Breast epithelium (tissue), 4 donors: ENCODE measurements at regions not wholly inside any gene's neighbourhood (a gene's known extent, or its start where the extent isn't known, plus 50 kb on each side); places are given as distances from the start of the nearest gene placed in this dataset.

Source experiments
- DNase-seq, 2 donors: peaks; one replicate each; pipeline ENCODE4 v3.0.0-alpha.2; 2019; ENCODE audit warnings: low spot score in 2 of 2
- H3K27ac ChIP-seq, 2 donors: fragments of 200-600 bp; sonication (generic) in 1 of 2; one replicate each; pipeline ENCODE4 v1.5.1; 2016 to 2019; ENCODE audit warnings: mild to moderate bottlenecking in 1 of 2
- H3K27me3 ChIP-seq, 2 donors: fragments of 200-600 bp; sonication (generic) in 1 of 2; one replicate each; pipeline versions ENCODE4 v1.5.1 to v1.6.0; 2017 to 2019; ENCODE audit warnings: control low read depth in 1 of 2, mild to moderate bottlenecking in 1 of 2
- H3K36me3 ChIP-seq: fragments of 200-600 bp; one replicate; pipeline ENCODE4 v1.5.1; 2019
- H3K4me1 ChIP-seq, 2 donors: fragments of 200-600 bp; sonication (generic); one replicate each; pipeline ENCODE4 v1.5.1; 2016 to 2019; ENCODE audit warnings: control low read depth in 1 of 2
- H3K4me3 ChIP-seq, 3 donors: fragments of 200-600 bp; sonication (generic); 1 replicate in 2 of 3; 2 replicates in 1 of 3; pipeline ENCODE4 v1.5.1; 2016 to 2019; ENCODE audit warnings: mild to moderate bottlenecking in 3 of 3, moderate library complexity in 2 of 3
- H3K9me3 ChIP-seq, 2 donors: fragments of 200-600 bp; sonication (generic) in 1 of 2; one replicate each; pipeline ENCODE4 v1.5.1; 2016 to 2019; ENCODE audit warnings: control low read depth in 1 of 2
- CTCF ChIP-seq, 3 donors: fragments of 450-650 bp; IDR thresholded peaks; one replicate each; pipeline ENCODE4 v1.5.1; 2016 to 2017; ENCODE audit warnings: antibody characterized with exemption in 3 of 3, mild to moderate bottlenecking in 3 of 3, moderate library complexity in 3 of 3
- POLR2A ChIP-seq: fragments of 450-650 bp; IDR thresholded peaks from one replicate; pipeline ENCODE4 v1.6.1; 2016; ENCODE audit warnings: antibody characterized with exemption, mild to moderate bottlenecking, moderate library complexity
- POLR2AphosphoS5 ChIP-seq, 3 donors: sonication (generic); formaldehyde crosslinking; IDR thresholded peaks; one replicate each; pipeline ENCODE4 v1.6.1; 2017; ENCODE audit warnings: antibody characterized with exemption in 3 of 3
- intact Hi-C: fragments of 100-400 bp; cut with DNase I; formaldehyde crosslinking; loops from one replicate; pipeline ENCODE4 v1.15.1; 2023; ENCODE audit warnings: low total_unique reads

- intact Hi-C loops = no loop called here
- Histone ChIP-seq H3K27me3 (no peaks in the 10 kb centered on the region), H3K9me3 (no peaks in the 10 kb centered on the region), H3K4me3 (no peak overlapping the region), H3K4me1 (no peaks in the 10 kb centered on the region), H3K27ac (no peak overlapping the region), H3K36me3 (no peaks in the 10 kb centered on the region)
- DNase-seq = no peak
- TF ChIP-seq CTCF (IDR thresholded peaks at IDR 0.05) (no peak), POLR2AphosphoS5 (IDR thresholded peaks at IDR 0.05) (no peak), POLR2A (no peak)
Observed at GRCh38 chr6:163637524-163637923, 223.0 kb downstream of the QKI start.

- TF ChIP-seq CTCF (IDR thresholded peaks at IDR 0.05) = no peak
- no peak for TF ChIP-seq POLR2AphosphoS5 (IDR thresholded peaks at IDR 0.05)
- TF ChIP-seq POLR2A = no peak
- peaks cover 0 to 5% of the 10 kb centered on the region in 2 donors for H3K9me3 ChIP-seq
- no peak overlapping the region for H3K4me3 ChIP-seq
- intact Hi-C loops = no loop called here
- no peaks in the 10 kb centered on the region for H3K36me3 ChIP-seq
- H3K27me3 ChIP-seq = peaks cover under 1 to 7% of the 10 kb centered on the region in 2 donors
- no peaks in the 10 kb centered on the region for H3K4me1 ChIP-seq
- no peak overlapping the region for H3K27ac ChIP-seq
- DNase-seq = no peak
Observed at GRCh38 chr6:163635731-163636364, 221.3 kb downstream of the QKI start.

GRCh38 chr6:163635315-163635714 lies 220.8 kb downstream of the QKI start:
- Histone ChIP-seq H3K4me3 (no peak overlapping the region), H3K4me1 (no peaks in the 10 kb centered on the region), H3K27me3 (peaks cover 4 to 13% of the 10 kb centered on the region in 2 donors), H3K27ac (no peak overlapping the region), H3K36me3 (no peaks in the 10 kb centered on the region), H3K9me3 (peaks cover 0 to 10% of the 10 kb centered on the region in 2 donors)
- no peak for DNase-seq
- intact Hi-C loops = no loop called here
- TF ChIP-seq CTCF (IDR thresholded peaks at IDR 0.05) = no peak
- no peak for TF ChIP-seq POLR2AphosphoS5 (IDR thresholded peaks at IDR 0.05)
- no peak for TF ChIP-seq POLR2A

GRCh38 chr6:163634211-163635171 lies 220.0 kb downstream of the QKI start:
- Histone ChIP-seq H3K4me3 (no peak overlapping the region), H3K9me3 (peaks cover 6 to 16% of the 10 kb centered on the region in 2 donors), H3K4me1 (no peaks in the 10 kb centered on the region), H3K36me3 (no peaks in the 10 kb centered on the region), H3K27me3 (peaks cover 4 to 17% of the 10 kb centered on the region in 2 donors), H3K27ac (no peak overlapping the region)
- DNase-seq = peak; percentile 29 to 54
- intact Hi-C loops = no loop called here
- TF ChIP-seq POLR2AphosphoS5 (IDR thresholded peaks at IDR 0.05) (no peak), CTCF (IDR thresholded peaks at IDR 0.05) (no peak), POLR2A (no peak)

- Histone ChIP-seq H3K27me3 (peaks cover 4 to 17% of the 10 kb centered on the region in 2 donors), H3K27ac (no peak overlapping the region), H3K36me3 (no peaks in the 10 kb centered on the region), H3K4me3 (no peak overlapping the region), H3K9me3 (peaks cover 9 to 19% of the 10 kb centered on the region in 2 donors), H3K4me1 (no peaks in the 10 kb centered on the region)
- intact Hi-C loops = no loop called here
- no peak for DNase-seq
- TF ChIP-seq POLR2A (no peak), CTCF (IDR thresholded peaks at IDR 0.05) (no peak), POLR2AphosphoS5 (IDR thresholded peaks at IDR 0.05) (no peak)
Observed at GRCh38 chr6:163630991-163631390, 216.5 kb downstream of the QKI start.
